Ishikawa (cell line): ENCODE measurements at regions not wholly inside any gene's neighbourhood (a gene's known extent, or its start where the extent isn't known, plus 50 kb on each side); places are given as distances from the start of the nearest gene placed in this dataset.

ENCODE experiments used
- CEBPB ChIP-seq: IDR thresholded peaks from 2 replicates; pipeline ENCODE4 v1.6.1; 2012
- CREB1 ChIP-seq: IDR thresholded peaks from 2 replicates; pipeline ENCODE4 v1.6.1; 2012; ENCODE audit warnings: low read depth
- EGR1 ChIP-seq: IDR thresholded peaks from 2 replicates; pipeline ENCODE4 v1.6.1; 2012
- EP300 ChIP-seq: IDR thresholded peaks from 2 replicates; pipeline ENCODE4 v1.6.1; 2012; ENCODE audit warnings: borderline replicate concordance
- FOXM1 ChIP-seq: IDR thresholded peaks from 2 replicates; pipeline ENCODE4 v1.6.1; 2012; ENCODE audit warnings: low read depth, borderline replicate concordance
- MAX ChIP-seq: IDR thresholded peaks from 2 replicates; pipeline ENCODE4 v1.6.1; 2012
- NFIC ChIP-seq: IDR thresholded peaks from 2 replicates; pipeline ENCODE4 v1.6.1; 2012
- RAD21 ChIP-seq: IDR thresholded peaks from 2 replicates; pipeline ENCODE4 v1.6.1; 2012; ENCODE audit warnings: low read depth
- REST ChIP-seq: IDR thresholded peaks from 2 replicates; pipeline ENCODE4 v1.6.1; 2012; ENCODE audit warnings: low read depth, mild to moderate bottlenecking
- TAF1 ChIP-seq: IDR thresholded peaks from 2 replicates; pipeline ENCODE4 v1.6.1; 2012; ENCODE audit warnings: low read depth, mild to moderate bottlenecking
- TCF12 ChIP-seq: IDR thresholded peaks from 2 replicates; pipeline ENCODE4 v1.6.1; 2012; ENCODE audit warnings: low read depth
- TEAD4 ChIP-seq: IDR thresholded peaks from 2 replicates; pipeline ENCODE4 v1.6.1; 2012
- USF1 ChIP-seq: IDR thresholded peaks from 2 replicates; pipeline ENCODE4 v1.6.1; 2012
- YY1 ChIP-seq: IDR thresholded peaks from 2 replicates; pipeline ENCODE4 v1.6.1; 2012; ENCODE audit warnings: low read depth

- no peak for TF ChIP-seq CEBPB
- TF ChIP-seq MAX = no peak
- no peak for TF ChIP-seq TAF1
- no peak for TF ChIP-seq EGR1
- TF ChIP-seq NFIC = no peak
- no peak for TF ChIP-seq REST
- no peak for TF ChIP-seq TEAD4
- no peak for TF ChIP-seq CREB1
- no peak for TF ChIP-seq RAD21
- no peak for TF ChIP-seq EP300
- TF ChIP-seq TCF12 = no peak
- no peak for TF ChIP-seq FOXM1
- no peak for TF ChIP-seq USF1
- TF ChIP-seq YY1 = no peak
These were observed 116.8 kb upstream of the SERPINE2 start for GRCh38 chr2:224155896-224156295.
